Bronchial epithelial cell (primary cell): ENCODE measurements at regions not wholly inside any gene's neighbourhood (a gene's known extent, or its start where the extent isn't known, plus 50 kb on each side); places are given as distances from the start of the nearest gene placed in this dataset.

Experiments
- DNase-seq: peaks from one replicate; pipeline ENCODE4 v3.0.0-alpha.2; 2010; ENCODE audit warnings: low read depth
- FAIRE-seq: peaks from 2 replicates; lab custom pipeline; 2011; peaks lifted over from hg19 to GRCh38; lab: Jason Lieb, UNC
- H3K27me3 ChIP-seq: 2 replicates; pipeline ENCODE4 v1.5.1; 2011; ENCODE audit warnings: low read length; ENCODE audit not compliant: control insufficient read depth, insufficient read depth
- H3K36me3 ChIP-seq: 2 replicates; pipeline ENCODE4 v1.5.1; 2011; ENCODE audit warnings: low read length; ENCODE audit not compliant: control insufficient read depth, insufficient read depth
- H3K4me3 ChIP-seq: 2 replicates; pipeline ENCODE4 v1.5.1; 2011; ENCODE audit warnings: mild to moderate bottlenecking, low read depth, low read length, control low read depth
- CTCF ChIP-seq: IDR thresholded peaks from 2 replicates; pipeline ENCODE4 v1.5.1; 2011; ENCODE audit warnings: mild to moderate bottlenecking, moderate library complexity, low read length, control low read depth, inconsistent platforms; ENCODE audit not compliant: insufficient read depth, severe bottlenecking

- no peak for FAIRE-seq
- DNase-seq = no peak
Observed at GRCh38 chr6:169048865-169049205, 204.8 kb downstream of the THBS2 start.

DNA sequence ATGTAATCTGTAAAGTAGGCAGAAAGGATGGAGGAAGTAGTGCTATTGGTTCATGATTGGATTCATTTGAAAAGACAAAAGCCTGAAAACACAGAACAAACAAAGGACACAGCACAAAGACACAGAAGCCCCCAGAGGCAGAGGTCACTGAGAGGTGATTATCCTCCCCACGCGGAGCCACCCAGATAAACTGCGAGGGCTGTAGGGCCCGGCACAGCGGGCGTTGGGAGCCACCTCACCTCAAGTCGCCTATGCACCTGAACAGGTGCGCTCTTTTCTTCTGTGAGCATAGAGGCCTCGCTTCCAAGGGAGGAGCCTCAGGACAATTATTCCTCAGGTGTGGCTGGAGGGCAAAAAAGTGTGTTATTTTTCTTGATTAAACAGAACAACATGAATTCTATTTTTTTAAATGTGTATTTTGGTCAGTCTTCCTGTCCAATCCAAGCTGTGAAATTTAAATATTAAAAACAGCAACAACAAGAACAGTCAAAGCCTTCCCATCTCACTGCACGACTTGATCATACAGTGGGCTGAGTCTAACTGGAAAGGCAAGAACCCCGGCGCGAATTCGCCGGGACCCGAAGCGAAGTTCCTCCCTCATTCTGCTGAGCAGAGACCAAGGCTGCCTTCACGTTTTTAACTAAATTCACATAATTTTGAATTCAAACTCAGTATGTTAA is 205.3 kb downstream of the THBS2 start:
- TF ChIP-seq CTCF = no peak
- H3K36me3 ChIP-seq = no peaks in the 10 kb centered on the region
- no peaks in the 10 kb centered on the region for H3K27me3 ChIP-seq
- no peak for FAIRE-seq
- DNase-seq = no peak
- H3K4me3 ChIP-seq = no peak overlapping the region

More at GRCh38 chr6:169048865-169049205, 204.8 kb downstream of the THBS2 start:
- Histone ChIP-seq H3K36me3 (no peaks in the 10 kb centered on the region), H3K4me3 (no peak overlapping the region), H3K27me3 (no peaks in the 10 kb centered on the region)
- no peak for TF ChIP-seq CTCF

DNA sequence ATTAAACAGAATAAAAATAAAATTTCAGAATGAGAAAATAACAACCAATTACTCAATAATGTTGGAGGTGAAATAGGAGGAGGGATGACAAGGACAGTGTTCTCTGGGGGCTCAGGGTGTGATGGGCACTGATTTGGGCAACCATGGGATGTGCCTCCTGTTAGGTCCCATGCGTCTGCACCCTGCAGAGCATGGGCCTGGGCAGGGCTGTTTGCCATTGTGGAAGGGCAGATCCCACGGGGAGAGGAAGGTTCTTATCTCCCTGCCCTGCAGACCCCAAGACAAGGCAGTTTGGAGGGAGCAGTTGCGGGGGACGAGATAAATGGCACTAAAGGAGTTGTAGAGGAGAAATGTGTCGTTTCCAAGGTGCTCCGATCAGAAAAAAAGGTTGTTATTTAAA is 206.3 kb downstream of the THBS2 start:
- Histone ChIP-seq H3K27me3 (no peaks in the 10 kb centered on the region), H3K4me3 (no peak overlapping the region), H3K36me3 (no peaks in the 10 kb centered on the region)
- TF ChIP-seq CTCF = no peak
- FAIRE-seq = no peak
- no peak for DNase-seq

DNA sequence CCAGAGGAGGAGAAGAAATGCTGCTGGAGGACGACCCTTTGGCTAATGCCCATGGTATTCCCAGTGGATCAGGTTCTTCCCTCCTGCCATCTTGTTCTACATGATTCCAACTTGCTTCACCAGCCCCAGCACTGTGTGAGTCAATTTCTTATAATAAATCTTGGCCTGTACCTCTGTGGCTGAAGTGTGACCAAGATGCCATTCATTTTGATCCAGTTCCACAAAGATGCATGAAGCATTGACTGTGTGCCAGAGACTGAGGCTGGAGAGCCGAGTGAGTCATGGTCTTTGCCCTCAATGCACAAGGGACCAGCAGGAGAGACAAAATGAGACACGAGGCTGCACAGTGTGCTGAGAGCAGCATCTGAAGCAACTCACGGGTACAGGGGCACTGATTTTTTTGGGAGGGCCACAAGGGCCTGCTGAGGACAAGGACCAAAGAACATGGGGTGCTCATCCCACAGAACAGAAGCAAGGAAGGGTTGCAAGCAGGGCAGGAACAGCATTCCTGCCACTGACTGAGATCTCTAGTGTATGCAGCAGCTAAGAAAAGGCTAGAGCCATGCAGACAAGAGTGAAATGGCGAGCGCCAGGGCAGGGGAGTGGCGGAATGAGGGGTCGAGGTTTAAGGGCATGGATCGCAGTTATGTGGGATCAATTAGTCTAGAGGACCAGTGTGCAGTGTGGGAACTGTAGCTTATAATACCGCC is 207.0 kb downstream of the THBS2 start:
- DNase-seq (no peak), FAIRE-seq (no peak)
- H3K36me3 ChIP-seq = no peaks in the 10 kb centered on the region
- H3K27me3 ChIP-seq = no peaks in the 10 kb centered on the region
- no peak for TF ChIP-seq CTCF
- H3K4me3 ChIP-seq = no peak overlapping the region

DNA sequence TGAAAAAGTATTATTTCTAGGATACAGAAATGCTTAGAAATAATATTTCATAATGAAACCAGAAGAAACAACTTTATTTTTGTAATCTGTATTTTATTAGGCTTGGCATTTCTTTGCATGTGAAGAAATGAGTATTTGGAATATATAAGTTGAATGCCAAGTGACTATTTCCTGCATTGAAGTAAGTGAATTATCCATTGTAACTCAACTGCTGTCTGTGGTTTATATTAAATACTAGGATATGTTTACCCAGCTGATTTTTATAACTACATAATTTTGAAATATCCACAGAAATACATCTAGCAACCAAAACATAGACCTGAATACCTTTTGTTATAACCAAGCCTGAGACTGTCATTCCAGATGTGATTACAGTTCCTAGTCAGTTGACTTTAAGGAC is 207.6 kb downstream of the THBS2 start:
- DNase-seq (no peak), FAIRE-seq (no peak)
- Histone ChIP-seq H3K36me3 (no peaks in the 10 kb centered on the region), H3K27me3 (no peaks in the 10 kb centered on the region), H3K4me3 (no peak overlapping the region)
- no peak for TF ChIP-seq CTCF
